ENCODE measurements at regions not wholly inside any gene's neighbourhood (a gene's known extent, or its start where the extent isn't known, plus 50 kb on each side); places are given as distances from the start of the nearest gene placed in this dataset.
"Not testable (repeated sequence)": the region's sequence is repeated elsewhere in the genome, so short reads cannot be mapped to it uniquely, and the experiment has no call there.

DNA sequence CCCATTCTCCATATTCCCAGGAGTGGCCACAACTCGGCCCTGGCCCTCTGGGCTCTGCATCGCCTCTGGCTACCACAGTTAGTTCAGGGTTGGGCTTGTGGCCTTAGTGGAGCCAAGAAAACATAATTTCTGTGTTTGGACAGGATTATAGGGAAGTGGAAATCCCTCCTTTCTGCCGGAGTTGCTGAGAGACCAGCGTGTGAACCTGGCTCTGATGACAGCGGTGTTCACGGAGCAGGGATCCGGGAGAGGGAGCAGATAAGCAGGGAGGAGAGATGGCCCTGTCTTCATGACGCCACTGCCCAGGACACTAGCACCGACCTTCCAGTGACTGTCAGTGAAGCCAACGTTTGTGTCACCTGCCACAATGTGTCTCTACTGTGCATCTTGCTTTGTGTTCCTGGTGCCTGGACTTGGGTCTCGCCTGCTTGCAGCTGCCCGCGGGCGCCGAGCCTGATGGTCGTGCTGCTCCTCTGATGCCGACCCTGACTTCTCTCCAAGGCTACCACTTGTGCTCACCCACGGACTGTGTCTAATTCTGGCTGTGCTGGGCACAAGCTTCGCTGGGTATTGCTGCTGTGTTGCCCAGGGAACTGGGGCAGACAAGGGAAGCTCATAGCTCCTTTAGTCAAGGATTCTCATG lies 67.0 kb upstream of the VIPR2 start:
- TF ChIP-seq, protein P1, sequence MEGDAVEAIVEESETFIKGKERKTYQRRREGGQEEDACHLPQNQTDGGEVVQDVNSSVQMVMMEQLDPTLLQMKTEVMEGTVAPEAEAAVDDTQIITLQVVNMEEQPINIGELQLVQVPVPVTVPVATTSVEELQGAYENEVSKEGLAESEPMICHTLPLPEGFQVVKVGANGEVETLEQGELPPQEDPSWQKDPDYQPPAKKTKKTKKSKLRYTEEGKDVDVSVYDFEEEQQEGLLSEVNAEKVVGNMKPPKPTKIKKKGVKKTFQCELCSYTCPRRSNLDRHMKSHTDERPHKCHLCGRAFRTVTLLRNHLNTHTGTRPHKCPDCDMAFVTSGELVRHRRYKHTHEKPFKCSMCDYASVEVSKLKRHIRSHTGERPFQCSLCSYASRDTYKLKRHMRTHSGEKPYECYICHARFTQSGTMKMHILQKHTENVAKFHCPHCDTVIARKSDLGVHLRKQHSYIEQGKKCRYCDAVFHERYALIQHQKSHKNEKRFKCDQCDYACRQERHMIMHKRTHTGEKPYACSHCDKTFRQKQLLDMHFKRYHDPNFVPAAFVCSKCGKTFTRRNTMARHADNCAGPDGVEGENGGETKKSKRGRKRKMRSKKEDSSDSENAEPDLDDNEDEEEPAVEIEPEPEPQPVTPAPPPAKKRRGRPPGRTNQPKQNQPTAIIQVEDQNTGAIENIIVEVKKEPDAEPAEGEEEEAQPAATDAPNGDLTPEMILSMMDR (IDR thresholded peaks at IDR 0.05; ENCODE audit: insufficient read depth, low read depth, low read length, missing control alignments), result no peak
- no peak overlapping the region for H3K4me3 ChIP-seq (ENCODE audit: low read length)
- DNase-seq (ENCODE audit: low read depth), result no peak

DNA sequence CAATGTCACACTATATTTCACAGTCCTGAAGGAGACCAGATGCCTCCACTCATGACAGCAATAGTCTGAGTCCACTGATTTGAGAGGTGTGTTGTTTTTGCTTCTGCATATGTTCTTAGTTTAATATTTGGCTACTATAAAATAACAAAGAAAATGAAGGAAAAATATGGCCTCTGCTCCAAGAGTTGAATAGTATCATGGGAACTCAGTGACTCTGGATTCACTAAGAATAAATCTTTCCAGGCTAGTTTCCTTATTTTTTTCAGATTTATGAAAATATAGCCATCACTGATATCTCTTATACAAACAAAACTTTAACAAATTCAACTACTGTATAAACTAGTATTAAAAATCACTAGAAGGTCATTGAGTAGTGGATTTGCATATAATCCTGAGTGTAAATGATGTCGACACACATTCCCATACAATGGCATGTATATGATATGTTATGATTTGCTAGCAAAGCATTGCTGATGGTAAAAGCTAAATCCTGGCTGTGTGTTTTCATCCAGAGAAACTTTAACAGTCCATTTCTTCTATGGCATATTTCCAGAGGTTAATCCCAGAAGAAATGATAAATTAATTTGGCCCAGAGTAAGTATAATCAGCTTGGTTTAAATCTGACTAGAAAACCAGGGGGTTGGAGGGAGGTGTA lies 66.0 kb upstream of the VIPR2 start:
- TF ChIP-seq, protein P1 (IDR thresholded peaks at IDR 0.05; ENCODE audit: insufficient read depth, low read depth, low read length, missing control alignments), result no peak
- no peak overlapping the region for H3K4me3 ChIP-seq (ENCODE audit: low read length)
- no peak for DNase-seq (ENCODE audit: low read depth)

DNA sequence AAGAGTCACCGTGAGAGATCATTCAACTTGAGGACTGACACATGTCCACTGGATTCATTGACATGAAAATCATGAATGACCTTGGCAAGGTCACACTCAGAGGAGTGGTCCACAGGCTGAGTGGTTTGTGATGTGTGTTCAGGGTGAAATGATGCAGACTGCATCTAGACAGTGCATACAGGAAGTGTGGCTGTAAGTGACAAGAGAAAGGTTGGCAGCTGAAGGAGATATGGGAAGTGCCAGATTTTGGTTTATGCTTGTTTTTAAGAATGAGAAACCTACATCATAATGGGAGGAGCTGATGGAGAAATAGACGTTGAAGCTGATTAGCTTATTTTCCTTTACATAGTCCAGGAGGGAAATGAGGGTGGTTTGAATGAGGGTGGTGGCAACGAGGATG lies 64.8 kb upstream of the VIPR2 start:
- no peak overlapping the region for H3K4me3 ChIP-seq (ENCODE audit: low read length)
- TF ChIP-seq, protein P1 (IDR thresholded peaks at IDR 0.05; ENCODE audit: insufficient read depth, low read depth, low read length, missing control alignments), result no peak
- no peak for DNase-seq (ENCODE audit: low read depth)

DNA sequence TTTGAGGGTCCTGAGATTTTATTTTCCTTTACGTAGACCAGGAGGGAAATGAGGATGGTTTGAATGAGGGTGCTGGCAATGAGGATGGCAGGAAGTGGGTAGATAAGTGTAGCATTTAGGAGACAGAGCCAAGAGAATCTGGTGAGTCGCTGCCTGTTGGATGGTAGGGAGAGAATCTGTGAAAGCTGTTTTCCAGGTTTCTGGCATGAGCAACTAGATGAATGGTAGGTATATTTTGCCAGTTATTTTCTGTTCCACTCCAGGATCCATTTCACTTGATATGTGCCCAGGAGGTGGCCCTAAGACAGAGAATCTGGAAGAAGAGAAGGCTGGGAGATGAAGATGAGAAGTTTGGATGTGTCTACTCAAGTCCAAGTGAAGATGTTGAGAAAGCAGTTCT lies 63.3 kb upstream of the VIPR2 start:
- DNase-seq (ENCODE audit: low read depth), result no peak
- H3K4me3 ChIP-seq (ENCODE audit: low read length), result no peak overlapping the region
- TF ChIP-seq, protein P1 (IDR thresholded peaks at IDR 0.05; ENCODE audit: insufficient read depth, low read depth, low read length, missing control alignments), result no peak

DNA sequence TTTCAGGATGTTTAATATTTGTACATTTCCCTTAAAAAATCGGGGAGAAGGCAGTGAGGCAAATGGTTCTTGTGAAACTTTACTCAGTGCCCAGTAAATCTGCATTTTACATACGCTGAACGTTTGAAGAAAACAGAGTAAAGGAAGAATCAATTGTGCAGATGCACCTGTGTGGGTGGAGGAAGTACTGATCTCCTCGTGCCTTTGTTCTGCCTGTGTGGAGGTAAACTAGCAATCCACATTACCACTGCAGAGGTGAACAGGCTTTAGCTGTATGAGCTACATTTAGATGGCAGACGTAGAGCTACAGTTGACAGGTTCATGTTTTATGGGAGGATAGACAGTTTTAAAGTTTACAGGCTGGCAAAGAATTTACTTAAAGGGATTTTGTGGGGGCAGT lies 62.7 kb upstream of the VIPR2 start:
- TF ChIP-seq, protein P1 (IDR thresholded peaks at IDR 0.05; ENCODE audit: insufficient read depth, low read depth, low read length, missing control alignments), result no peak
- H3K4me3 ChIP-seq (ENCODE audit: low read length), result no peak overlapping the region
- no peak for DNase-seq (ENCODE audit: low read depth)

DNA sequence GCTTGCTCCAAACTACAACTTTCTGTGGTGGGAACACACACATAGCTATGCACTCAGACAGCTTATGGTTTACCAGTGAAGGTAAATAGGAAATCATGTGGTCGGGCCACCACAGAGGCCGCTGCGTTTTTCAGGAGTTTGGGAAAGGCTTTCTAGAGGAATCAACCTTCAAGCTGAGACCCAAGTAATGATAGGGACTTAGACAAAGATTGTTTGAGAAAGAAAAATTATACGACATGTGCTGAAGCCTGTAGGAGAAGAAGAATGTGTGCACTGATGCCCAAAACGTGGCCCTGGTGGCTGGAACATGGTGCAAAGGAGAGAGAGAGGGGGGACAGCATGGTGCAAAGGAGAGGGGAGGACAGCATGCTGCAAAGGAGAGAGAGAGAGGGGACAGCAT lies 61.2 kb upstream of the VIPR2 start:
- TF ChIP-seq, protein P1 (IDR thresholded peaks at IDR 0.05; ENCODE audit: insufficient read depth, low read depth, low read length, missing control alignments), result no peak
- no peak overlapping the region for H3K4me3 ChIP-seq (ENCODE audit: low read length)
- no peak for DNase-seq (ENCODE audit: low read depth)

DNA sequence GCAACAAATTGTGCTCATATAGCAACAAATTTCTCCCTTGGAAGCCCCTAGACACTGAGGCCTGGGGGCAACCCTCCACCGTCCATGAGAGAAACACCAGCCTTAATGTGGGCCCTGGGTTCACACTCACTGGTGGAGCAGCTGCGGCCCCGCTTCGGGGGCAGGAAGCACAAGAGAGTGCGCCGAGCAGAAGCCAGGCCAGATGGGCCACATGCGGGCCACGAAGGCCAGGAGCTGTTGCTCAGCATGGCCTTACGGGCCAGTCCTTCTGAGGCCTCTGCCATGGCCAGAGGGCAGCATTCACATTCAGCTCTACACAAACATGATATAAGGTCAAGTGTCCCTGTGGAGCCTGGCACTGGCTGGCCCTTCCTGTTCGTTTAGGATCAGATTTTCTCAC lies 60.0 kb upstream of the VIPR2 start:
- TF ChIP-seq, protein P1 (IDR thresholded peaks at IDR 0.05; ENCODE audit: insufficient read depth, low read depth, low read length, missing control alignments), result no peak
- no peak for DNase-seq (ENCODE audit: low read depth)
- no peak overlapping the region for H3K4me3 ChIP-seq (ENCODE audit: low read length)

DNA sequence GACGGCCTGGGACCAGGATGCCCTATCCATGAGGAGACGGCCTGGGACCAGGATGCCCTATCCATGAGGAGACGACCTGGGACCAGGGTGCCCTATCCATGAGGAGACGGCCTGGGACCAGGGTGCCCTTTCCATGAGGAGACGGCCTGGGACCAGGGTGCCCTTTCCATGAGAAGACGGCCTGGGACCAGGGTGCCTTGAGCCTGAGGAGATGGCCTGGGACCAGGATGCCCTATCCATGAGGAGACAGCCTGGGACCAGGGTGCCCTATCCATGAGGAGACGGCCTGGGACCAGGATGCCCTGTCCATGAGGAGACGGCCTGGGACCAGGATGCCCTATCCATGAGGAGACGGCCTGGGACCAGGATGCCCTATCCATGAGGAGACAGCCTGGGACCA lies 58.6 kb upstream of the VIPR2 start:
- not testable (repeated sequence) for DNase-seq (ENCODE audit: low read depth); H3K4me3 ChIP-seq (ENCODE audit: low read length)
